NCI-H2107 treated with DMSO at 0.1 percent for 48 hours (cell line): ENCODE measurements at regions not wholly inside any gene's neighbourhood (a gene's known extent, or its start where the extent isn't known, plus 50 kb on each side); places are given as distances from the start of the nearest gene placed in this dataset.
"Not testable (repeated sequence)": the region's sequence is repeated elsewhere in the genome, so short reads cannot be mapped to it uniquely, and the experiment has no call there.

Experiments used
- DNase-seq: peaks from one replicate; lab custom pipeline; 2025; ENCODE audit not compliant: unreplicated experiment; lab: John Stamatoyannopoulos, UW

DNA sequence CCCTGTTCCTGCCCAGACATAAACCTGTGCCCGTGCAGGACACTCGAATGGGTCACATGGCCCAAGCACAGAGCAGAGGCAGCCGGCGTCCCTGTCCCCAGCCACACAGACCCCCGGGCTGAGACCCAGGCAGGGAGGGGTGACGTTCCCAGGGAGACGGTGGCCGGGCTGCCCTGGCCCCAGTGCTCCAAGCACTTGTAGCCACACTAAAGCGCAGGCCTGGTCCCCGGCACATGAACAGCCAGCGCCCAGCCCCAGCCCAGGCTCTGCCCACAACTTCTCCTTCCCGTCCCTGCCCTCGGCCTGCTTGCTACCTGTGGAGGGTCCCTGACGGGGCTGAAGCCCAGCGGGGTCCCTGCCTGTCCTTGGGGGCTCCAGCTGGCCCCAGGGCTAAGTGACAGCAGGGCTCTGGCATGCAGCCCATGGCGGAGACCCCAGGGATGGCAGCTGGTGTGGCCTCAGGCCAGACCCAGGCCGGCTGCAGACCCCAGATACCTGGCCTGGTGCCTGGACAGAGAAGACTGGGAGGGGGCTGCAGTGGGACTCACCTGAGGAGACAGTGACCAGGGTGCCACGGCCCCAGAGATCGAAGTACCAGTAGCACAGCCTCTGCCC, 338.4 kb downstream of the TMEM121 start:
- no peak for DNase-seq

DNA sequence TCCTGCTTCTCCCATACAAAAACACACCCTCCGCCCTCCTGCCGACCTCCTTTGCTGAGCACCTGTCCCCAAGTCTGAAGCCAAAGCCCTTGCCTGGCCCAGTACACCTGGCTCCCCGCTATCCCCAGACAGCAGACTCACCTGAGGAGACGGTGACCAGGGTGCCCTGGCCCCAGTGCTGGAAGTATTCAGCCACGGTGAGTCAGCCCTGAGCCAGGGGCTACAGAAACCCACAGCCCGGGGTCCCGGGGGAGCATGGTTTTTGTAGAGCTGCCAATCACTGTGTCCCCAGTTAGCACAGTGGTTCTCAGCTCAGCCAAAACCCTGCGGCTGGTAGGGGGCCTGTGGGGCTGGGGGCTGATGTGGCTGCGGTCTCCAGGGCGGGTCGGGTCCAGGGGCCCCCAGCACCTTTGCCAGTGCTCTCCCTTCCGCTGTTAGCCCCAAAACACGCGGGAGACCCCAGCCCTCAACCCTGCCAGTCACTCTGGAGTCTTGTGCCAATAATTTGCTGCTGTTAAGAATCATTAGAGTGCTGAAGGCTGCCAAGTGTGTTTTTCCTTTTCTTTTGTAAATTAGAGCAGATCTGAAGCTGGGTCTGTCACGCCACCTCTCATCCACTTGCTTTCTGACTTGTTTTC, 339.0 kb downstream of the TMEM121 start:
- DNase-seq = no peak

DNA sequence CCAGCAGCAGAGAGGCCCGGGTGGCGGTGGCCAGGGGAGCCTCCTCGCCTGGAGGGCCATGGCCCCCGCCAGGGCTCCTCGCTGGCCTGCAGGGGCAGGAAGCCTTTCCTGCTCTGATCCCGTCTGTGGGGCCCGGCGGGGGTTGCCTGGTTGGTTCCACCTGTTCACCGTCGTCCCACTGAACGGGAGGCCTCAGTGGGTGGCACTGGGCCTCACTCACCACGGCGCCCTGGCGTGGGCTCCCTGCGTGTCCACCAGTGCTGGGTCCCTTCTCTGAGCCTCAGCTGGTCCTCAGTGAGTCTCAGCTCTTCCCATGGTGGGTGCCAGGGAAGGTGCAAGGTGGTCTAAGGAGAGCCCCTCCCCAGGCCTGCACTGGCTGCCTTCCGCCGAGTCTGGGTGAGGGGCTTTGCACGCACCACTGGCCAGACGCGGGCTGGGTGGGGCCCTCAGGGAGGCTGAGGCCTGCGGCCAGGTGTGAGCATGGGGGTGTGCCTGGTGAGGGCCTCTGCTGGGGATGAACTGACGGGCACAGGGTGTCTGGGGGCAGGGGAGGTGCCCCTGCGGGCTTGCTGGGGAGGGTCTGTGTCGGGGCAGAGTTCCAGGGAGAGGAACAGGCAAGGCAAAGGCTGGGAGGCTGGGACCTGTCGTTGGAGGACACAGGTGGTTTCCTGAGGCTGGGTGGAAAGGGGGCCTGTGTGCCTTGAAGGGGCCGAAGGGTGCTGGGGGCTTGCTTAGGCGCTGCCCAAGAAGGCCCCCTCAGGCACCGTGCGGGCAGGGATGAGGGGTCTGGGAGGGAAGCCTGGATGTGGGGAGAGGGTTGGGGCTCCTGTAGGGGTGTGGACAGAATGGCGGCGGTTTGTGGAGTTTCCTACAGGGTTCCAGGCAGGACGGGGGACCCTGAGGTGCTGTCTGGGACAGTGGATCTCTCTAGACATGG, 339.8 kb downstream of the TMEM121 start:
- no peak for DNase-seq

DNA sequence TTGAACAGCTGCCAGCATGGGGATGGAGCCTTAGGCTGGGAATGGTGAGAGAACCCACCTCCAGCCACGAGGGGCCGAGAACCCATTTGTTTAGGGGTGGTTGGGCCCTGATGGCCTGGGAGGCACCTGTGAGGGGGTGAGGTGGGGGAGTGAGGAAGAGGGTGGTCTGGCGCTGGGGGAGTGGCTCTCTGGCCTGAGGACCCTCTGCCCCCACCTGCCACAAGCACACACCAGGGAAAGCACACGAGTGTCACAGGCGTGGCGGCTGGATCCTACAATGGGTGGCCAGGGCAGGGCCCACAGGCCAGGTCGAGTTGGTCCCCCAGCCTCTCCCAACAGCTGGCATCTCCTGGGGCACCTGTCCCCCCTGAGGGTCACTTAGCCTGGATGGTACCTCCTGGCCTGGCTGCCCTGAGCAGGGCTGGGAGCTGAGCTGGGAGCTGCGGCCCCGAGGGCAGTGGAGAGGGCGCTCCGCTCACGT, 340.5 kb downstream of the TMEM121 start:
- DNase-seq = no peak

DNA sequence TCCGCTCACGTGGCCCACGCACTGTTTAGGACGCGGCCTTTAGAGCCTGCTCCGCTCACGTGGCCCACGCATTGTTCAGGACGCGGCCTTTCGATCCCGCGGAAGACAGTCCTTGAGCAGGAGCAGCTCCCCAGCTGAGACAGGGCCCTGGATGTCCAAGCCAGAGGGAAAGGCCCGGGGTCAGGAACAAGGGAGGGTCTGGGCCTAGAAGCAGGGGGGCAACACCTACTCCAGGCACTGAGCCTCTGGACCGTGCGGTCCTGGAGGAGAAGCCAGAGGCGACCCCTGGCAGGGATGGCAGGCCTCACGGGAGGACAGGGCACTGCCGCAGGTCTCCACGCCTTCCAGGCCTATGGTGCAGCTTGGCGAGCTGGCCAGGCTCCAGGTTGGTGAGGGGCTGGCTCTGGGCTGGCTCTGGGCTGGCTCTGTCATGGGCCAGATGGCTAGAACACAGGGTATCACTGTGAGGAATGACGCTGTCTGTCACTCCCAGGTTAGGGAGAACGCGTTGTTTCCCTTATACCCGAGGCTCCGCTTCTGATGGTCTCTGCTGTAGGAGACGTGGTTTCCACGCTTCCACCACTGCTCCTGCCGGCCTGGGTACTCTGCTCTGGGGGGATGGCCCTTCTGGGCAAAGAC, 341.7 kb downstream of the TMEM121 start:
- DNase-seq = no peak

DNA sequence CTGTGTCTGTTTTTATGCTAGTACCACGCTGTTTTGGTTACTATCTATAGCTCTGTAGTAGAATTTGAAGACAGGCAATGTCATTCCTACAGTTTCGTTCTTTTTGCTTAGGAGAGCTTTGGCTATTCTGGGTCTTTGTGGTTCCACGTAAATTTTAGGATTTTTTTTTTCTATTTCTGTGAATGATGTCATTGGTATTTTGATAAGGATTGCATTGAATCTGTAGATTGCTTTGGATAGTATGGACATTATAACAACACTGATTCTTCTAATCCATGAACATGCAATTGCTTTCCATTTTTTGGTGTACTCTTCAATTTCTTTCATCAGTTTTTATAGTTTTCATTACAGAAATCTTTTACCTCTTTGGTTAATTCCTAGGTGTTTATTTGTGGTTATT, 345.2 kb downstream of the TMEM121 start:
- DNase-seq = no peak

DNA sequence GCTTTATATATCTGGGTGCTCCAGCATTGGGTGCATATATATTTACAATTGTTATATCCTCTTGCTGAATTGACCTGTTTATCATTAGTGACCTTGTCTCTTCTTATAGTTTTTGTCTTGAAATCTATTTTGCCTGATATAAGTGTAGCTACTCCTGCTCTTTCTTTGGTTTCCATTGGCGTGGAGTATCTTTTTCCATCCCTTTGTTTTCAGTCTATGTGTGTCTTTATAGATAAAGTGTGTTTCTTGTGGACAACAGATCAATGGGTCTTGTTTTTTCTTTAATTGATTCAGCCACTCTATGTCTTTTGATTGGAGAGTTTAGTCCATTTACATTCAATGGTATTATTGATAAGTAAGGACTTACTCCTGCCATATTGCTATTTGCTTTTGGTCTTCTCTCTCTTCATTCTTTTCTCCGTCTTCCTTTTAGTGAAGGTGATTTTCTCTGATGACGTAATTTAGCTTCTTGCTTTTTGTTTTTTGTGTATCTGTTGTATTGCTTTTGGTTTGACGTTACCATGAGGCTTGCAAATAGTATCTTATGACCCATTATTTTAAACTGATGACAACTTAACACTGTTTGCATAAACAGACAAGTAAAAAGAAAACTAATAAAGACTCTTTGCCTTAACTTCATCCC, 347.6 kb downstream of the TMEM121 start:
- no peak for DNase-seq

DNA sequence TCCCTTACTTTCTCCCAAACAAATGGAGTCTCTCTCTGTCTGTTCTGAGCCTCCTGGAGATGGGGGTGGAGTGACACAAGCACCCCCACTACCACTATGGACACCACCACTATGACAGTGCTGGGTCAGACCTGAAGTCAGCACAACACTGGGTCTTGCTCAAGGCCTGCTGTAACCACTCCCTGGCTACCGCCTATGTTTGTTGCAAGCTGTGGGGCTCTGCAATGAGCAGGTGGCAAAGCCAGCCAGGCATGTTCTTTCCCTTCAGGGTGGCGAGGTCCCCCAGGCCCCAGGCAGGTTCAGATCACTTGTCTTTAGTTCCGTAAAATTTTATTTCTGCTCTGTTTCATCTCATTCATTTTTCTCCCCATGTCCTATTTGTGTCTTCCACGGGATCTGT, 349.8 kb downstream of the TMEM121 start:
- no peak for DNase-seq

DNA sequence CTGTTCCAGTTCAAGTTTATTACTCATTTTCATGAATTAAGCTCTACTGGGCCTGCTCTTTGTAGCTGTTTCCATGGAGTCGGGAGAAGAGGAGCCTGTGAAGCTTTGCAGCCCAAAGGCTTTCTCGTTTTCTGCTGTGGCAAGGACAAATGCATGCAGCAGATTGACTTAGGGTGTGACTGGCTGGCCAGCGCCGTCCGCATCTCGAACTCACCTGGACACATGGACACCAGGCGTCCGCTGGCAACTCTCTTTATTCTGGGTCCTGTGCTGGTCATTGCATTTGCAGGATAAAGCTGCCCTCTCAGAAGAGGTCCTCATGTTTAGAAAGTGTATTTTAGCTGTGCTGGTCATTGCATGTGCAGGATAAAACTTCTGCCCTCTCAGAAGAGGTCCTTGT, 350.4 kb downstream of the TMEM121 start:
- no peak for DNase-seq

DNA sequence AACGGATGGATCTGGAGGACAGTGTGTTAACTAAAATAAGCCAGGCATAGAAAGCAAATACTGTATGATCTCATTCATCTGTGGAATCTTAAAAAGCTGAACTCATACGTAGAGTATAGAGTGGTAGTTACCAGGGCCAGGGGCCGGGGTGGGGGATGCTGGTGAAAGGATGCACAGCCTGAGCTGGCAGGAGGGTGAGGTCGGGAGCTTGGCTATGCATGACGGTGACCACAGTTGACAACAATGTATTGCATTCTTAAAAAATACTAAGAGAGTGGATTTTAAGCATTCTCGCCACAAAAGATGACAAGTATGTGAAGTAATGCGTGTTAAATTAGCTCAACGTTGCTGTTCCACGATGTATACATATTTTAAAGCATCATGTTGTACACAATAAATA, 351.3 kb downstream of the TMEM121 start:
- no peak for DNase-seq

DNA sequence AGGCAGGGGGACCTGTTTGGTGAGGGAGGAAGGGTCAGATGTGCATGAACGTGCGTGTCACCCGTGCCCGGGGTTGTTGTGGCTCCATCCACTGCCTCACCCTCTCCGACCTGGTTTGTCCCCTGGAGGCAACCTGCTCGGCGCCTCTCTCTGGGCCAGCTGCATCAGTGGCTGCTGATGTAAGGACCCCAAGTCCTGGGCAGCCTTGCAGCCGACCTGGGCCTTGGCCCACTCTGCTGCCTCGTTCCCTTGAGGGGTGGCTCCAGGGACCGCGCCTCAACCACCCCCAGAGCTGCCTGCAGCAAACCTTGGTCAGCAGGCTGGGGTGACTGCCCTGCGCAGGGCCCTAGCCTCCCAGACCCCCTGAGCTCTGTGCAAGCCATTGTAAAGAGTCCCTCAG, 351.7 kb downstream of the TMEM121 start:
- no peak for DNase-seq

DNA sequence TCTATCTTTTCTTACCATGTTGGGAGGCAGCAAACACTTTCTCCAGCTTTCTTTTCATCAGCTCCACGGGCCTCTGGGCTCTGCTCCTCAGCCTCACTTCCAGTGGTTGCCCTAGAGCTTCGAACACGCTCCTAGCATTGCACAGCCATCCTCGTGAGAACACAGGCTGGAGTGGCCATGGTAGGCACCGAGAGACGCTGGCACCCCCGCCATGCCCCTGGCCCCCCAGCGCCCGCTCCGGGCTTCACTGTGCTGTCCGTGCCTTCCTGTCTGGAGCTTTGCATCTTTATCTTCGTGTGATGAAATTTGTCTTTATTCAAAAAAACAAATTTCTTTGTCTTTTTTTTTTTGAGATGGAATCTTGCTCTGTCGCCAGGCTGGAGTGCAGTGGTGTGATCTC, 352.2 kb downstream of the TMEM121 start:
- no peak for DNase-seq

DNA sequence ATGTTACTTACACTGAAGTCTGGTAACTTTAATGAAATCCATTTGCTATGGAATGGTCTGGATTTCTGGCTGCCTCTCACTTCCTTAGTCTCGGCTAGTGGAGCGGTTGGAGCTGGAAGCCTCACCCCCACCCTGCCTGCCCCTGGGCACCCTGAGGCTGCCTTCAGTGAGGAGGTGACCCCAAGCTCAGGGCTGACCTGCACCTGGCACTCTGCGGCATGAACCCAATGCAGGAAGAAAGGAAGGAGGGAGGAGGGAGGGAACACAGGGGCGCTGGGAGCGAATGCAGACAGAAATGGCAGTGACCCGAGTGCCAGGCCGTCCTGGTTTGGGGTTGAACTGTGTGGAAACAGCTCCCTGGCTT, 353.1 kb downstream of the TMEM121 start:
- no peak for DNase-seq

DNA sequence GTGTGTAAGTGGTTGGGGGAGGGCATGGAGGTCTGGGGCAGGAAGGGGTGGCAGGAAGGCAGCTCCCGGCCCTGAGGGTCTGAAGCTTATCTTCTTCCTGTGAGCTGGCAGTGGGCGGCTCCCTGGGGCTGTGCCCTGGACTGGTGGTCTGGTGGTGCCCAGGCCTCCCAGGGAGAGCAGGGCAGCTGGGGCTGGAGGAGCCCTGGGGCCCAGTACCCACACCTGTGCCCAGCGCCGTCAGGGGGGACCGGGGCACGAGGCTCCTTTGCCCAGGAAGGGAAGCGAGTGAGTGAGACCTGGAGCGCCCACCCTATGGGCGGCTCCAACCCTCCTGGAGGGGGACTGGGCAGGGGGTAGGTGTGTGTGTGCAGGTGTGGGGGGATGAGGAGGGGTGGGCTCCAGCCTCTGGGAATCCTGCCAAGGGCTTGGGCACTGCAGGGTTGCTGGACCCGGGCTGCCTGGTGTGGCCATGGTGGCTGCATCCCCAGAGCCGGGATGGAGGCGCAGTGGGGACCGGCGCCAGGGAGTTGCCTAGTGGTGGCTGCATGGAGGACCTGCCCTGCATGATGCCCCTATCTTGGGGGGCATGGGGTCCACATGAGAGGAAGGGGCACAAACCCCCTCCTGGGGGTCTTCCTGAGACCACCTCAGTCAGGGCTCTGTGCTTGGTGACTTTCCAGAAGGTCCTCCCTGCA, 353.6 kb downstream of the TMEM121 start:
- DNase-seq = no peak

DNA sequence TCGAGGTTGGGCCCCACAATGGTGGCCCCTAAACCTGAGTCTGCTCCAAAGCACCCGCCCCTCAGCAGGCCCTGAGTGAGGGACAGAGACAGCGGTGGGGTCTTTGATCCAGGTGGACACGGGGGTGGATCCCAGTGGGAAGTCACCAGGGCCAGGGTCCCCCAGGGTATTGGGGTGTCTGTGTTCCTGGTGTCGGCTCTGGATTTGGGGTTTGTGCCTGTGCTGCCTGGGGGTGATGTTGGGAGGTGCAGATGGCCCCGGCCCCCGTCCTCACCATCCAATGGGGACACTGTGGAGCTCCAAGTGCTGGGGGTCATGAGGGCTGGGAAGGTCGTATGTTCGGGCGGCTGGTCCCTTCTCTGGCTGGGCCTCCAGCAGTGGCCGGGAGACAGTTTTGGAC, 354.2 kb downstream of the TMEM121 start:
- DNase-seq = no peak

DNA sequence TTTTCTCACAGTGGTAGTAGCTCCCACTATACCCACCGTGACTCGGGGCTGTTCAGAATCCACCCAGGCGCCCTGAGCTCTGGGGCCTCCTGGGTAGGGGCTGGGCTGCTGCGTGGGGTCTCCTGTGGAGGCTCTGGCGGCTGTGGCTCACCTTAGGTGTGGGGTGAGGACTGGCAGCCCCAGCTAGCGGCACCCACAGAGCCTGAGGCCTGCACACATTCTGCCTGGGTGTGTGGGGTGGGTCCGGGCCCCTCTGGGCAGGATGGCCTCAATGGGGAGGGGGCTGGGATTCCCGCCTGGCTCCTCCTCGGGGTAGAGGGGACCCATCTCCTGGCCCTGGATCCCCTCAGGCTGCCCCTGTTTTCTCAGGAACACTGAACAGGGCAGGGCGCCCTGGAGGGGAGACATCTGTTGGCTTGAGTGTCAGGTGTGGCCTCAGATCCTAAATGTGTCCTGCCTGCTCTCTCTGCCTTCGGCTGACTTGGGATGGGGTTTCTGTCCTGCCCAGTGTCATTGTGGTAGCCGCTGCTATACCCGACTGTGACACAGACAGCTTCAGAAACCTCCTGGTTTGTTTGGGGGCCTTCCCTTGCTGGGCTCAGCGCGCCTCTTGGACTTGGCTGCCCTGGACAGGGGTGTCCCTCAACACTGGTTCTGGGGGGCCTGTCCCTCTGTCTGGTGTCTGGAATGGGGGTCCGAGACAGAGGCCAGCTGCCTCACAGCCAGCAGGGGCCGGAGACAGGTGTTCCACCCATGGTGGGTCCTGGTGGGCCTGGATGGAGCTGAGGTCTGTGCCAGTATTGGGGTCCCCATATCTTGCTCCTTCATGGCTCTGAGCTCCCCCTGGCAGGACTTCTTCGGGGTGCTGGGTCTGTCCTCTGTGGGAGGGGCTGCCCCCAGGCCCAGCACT, 354.9 kb downstream of the TMEM121 start:
- DNase-seq = no peak

DNA sequence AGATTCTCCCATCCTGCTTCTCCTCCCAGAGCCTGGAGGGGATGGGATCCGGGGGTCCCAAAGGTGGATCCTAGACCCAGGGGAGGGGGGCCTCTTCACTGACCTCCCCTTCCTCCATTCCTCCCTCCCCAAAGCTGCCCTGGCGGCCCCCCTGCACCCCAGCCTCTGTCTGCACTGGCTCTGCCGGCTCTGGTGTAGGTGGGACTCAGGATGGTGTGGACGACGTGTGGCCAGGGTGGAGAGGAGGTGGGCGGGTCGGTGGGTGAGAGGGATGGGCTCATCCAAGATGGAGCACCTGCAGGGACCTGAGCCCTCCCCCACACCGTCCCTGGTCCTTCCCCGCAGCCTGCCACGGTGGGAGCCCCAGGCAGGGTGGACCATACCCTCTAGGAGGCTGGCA, 355.6 kb downstream of the TMEM121 start:
- DNase-seq = not testable (repeated sequence)

DNA sequence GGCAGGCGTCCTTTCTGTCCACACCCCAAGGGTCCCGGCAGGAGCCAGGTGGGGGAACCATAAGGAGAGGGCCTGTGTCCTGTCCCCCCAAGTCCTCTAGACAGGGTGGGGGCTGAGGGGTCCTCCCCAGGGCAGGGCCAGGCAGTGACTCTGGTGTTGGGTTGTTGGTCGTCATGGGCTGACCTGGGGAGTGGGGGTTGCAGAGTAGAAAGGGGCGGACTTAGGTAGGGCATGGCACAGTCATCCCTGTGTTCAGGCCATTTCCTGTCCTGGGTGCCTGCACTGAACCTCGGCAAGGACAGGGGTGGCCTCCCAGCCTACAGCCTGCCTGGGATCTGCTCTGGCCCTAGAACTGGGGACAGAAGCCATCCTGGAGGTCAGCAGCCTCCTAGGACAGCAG, 356.2 kb downstream of the TMEM121 start:
- DNase-seq = no peak
